ENCODE measurements at regions not wholly inside any gene's neighbourhood (a gene's known extent, or its start where the extent isn't known, plus 50 kb on each side); places are given as distances from the start of the nearest gene placed in this dataset.

DNA sequence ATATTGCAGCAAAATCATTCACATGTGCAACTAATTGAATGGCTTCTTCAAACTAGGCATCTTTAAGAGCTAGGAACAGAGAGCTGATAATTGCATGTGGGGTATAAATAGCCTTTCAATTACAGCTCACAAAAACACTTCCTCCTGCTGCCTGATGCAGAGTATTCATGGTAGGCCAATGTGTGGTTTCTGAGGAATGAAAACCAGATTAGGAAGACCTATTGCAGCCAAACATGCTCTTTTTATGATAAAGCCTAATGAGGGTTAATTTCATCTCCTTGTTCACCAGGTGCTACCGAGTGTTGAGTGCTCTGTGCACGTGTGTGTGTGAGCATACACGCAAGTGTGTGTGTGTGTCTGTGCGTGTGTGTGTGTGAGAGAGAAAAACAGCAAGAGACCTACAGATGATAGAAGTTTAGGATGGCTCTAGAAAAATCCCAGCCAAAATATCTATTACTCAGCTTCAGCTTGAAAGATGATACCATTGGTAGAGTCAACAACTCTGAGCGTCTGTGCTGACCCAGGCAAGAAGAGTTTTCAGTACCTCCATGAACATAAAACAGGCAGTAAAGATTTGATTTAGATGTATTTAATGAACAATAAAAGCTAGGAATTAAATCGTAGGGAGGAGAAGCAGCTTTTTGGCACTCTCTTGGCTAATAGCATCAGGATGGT, 448.5 kb upstream of the ANKRD30A start:
- Histone ChIP-seq H3K27ac (no peak overlapping the region), H3K4me1 (peaks cover 0 to 10% (median 0%) of the 10 kb centered on the region in 12 donors)

DNA sequence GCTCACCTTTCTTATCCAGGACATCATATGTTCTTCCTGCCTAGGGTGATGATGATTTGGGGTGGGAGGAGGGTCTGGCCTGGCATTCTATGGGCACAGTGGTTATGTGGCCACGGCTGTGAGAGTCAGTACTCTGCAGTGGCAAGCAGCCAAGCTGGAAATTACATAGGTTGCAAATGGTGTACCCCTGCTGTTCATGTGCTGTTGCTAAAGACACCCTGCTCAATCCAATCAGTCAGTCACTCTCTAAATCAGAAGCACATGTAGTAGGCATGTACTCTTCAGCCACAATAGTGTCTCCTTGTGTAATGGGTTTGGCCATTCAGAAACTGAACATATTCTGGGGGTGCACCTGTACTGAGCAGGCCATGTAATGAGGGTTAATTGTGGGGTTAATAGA, 449.1 kb upstream of the ANKRD30A start:
- Histone ChIP-seq H3K27ac (no peak overlapping the region), H3K4me1 (peaks cover 0 to 10% (median 0%) of the 10 kb centered on the region in 12 donors), H3K27me3 (no peaks in the 10 kb centered on the region), H3K9me3 (no peaks in the 10 kb centered on the region), H3K4me3 (no peak overlapping the region), H3K36me3 (no peaks in the 10 kb centered on the region)
- WGBS, 4 donors: 38 to 50% (median 41%) methylated on average over 1 of the region's 1 CpG
- TF ChIP-seq, protein P1, sequence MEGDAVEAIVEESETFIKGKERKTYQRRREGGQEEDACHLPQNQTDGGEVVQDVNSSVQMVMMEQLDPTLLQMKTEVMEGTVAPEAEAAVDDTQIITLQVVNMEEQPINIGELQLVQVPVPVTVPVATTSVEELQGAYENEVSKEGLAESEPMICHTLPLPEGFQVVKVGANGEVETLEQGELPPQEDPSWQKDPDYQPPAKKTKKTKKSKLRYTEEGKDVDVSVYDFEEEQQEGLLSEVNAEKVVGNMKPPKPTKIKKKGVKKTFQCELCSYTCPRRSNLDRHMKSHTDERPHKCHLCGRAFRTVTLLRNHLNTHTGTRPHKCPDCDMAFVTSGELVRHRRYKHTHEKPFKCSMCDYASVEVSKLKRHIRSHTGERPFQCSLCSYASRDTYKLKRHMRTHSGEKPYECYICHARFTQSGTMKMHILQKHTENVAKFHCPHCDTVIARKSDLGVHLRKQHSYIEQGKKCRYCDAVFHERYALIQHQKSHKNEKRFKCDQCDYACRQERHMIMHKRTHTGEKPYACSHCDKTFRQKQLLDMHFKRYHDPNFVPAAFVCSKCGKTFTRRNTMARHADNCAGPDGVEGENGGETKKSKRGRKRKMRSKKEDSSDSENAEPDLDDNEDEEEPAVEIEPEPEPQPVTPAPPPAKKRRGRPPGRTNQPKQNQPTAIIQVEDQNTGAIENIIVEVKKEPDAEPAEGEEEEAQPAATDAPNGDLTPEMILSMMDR (IDR thresholded peaks at IDR 0.05): no peak
- no peak for TF ChIP-seq POLR2A (IDR thresholded peaks at IDR 0.05)
- DNase-seq (no peak), ATAC-seq (no peak)
- intact Hi-C loops (cut with DNase I): no loop called here

More for the DNA sequence above, 448.5 kb upstream of the ANKRD30A start:
- DNase-seq: no peak
- 65 to 74% (median 69%) methylated on average over 6 of the region's 6 CpGs for WGBS, 4 donors
- H3K9me3 ChIP-seq: no peaks in the 10 kb centered on the region
- TF ChIP-seq, protein P1 (IDR thresholded peaks at IDR 0.05): no peak
- no peak for TF ChIP-seq POLR2A (IDR thresholded peaks at IDR 0.05)
- H3K27me3 ChIP-seq: no peaks in the 10 kb centered on the region
- intact Hi-C loops (cut with DNase I): no loop called here
- ATAC-seq: peak in 2 of 4 donors; percentile 26 to 31
- no peaks in the 10 kb centered on the region for H3K36me3 ChIP-seq
- no peak overlapping the region for H3K4me3 ChIP-seq

GRCh38 chr10:36675458-36675880, 449.9 kb upstream of the ANKRD30A start:
- no peak overlapping the region for H3K27ac ChIP-seq
- H3K27me3 ChIP-seq: no peaks in the 10 kb centered on the region
- H3K4me3 ChIP-seq: no peak overlapping the region
- no peak for DNase-seq
- H3K36me3 ChIP-seq: no peaks in the 10 kb centered on the region
- peaks cover 0 to 10% (median 0%) of the 10 kb centered on the region in 12 donors for H3K4me1 ChIP-seq
- TF ChIP-seq, protein P1 (IDR thresholded peaks at IDR 0.05): no peak
- no peak for TF ChIP-seq POLR2A (IDR thresholded peaks at IDR 0.05)
- 39 to 80% (median 67%) methylated on average over 4 of the region's 4 CpGs for WGBS, 4 donors
- intact Hi-C loops (cut with DNase I): no loop called here
- peak in 1 of 4 donors; percentile 16 for ATAC-seq
- H3K9me3 ChIP-seq: no peaks in the 10 kb centered on the region

DNA sequence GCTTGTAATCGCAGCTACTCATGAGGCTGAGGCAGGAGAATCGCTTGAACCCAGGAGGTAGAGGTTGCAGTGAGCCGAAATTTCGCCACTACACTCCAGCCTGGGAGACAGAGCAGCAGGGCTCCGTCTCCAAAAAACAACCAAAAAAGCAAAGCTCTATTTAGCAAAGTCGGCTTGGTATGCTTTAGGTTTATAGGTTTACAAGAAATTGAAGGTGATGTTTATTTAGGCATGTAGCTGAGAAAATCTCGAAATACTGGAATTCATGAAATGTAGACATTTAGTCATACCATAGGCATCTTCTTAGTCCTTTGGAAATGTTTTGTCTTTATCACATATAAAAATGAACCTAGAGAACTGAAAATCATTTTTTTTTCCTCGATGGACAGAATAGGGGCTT, 453.8 kb upstream of the ANKRD30A start:
- WGBS, 4 donors: 87 to 94% (median 91%) methylated on average over 8 of the region's 8 CpGs

More for the DNA sequence above, 453.8 kb upstream of the ANKRD30A start:
- H3K4me1 ChIP-seq: peaks cover 0 to 5% (median 0%) of the 10 kb centered on the region in 12 donors
- H3K27me3 ChIP-seq: no peaks in the 10 kb centered on the region
- H3K36me3 ChIP-seq: no peaks in the 10 kb centered on the region
- DNase-seq (no peak), ATAC-seq (no peak)
- H3K4me3 ChIP-seq: no peak overlapping the region
- no peaks in the 10 kb centered on the region for H3K9me3 ChIP-seq
- H3K27ac ChIP-seq: no peak overlapping the region
- TF ChIP-seq, protein P1 (IDR thresholded peaks at IDR 0.05): no peak
- TF ChIP-seq POLR2A (IDR thresholded peaks at IDR 0.05): no peak
- intact Hi-C loops (cut with DNase I): no loop called here
